Osteoblast (primary cell): ENCODE measurements at regions not wholly inside any gene's neighbourhood (a gene's known extent, or its start where the extent isn't known, plus 50 kb on each side); places are given as distances from the start of the nearest gene placed in this dataset.

Experiments
- DNase-seq: peaks from one replicate; pipeline ENCODE4 v3.0.0; 2011; ENCODE audit warnings: low spot score, mixed read lengths; ENCODE audit not compliant: insufficient read length; ENCODE audit errors: missing footprints
- H2AFZ ChIP-seq: 2 replicates; pipeline ENCODE4 v1.6.0; 2011; ENCODE audit warnings: mild to moderate bottlenecking, low read length
- H3K27ac ChIP-seq: 2 replicates; pipeline ENCODE4 v1.5.1; 2011; ENCODE audit warnings: mild to moderate bottlenecking, low read depth, low read length, moderate library complexity
- H3K27me3 ChIP-seq: 2 replicates; pipeline ENCODE4 v1.6.0; 2012; ENCODE audit warnings: mild to moderate bottlenecking, control low read depth, inconsistent platforms, low read length, moderate library complexity; ENCODE audit not compliant: insufficient read depth
- H3K36me3 ChIP-seq: 2 replicates; pipeline ENCODE4 v1.5.1; 2011; ENCODE audit warnings: mild to moderate bottlenecking, low read length, control low read depth, moderate library complexity; ENCODE audit not compliant: insufficient read depth
- H3K4me1 ChIP-seq: 2 replicates; pipeline ENCODE4 v1.5.1; 2011; ENCODE audit warnings: mild to moderate bottlenecking, low read length, control low read depth, moderate library complexity; ENCODE audit not compliant: insufficient read depth
- H3K4me2 ChIP-seq: 2 replicates; pipeline ENCODE4 v1.6.0; 2011; ENCODE audit warnings: mild to moderate bottlenecking, low read length; ENCODE audit not compliant: insufficient read depth
- H3K4me3 ChIP-seq: fragments of 200-600 bp; sonication (generic); 3 replicates; pipeline ENCODE4 v1.5.1; 2012; ENCODE audit warnings: mild to moderate bottlenecking, low read length, inconsistent platforms; ENCODE audit not compliant: insufficient read depth
- H3K79me2 ChIP-seq: 2 replicates; pipeline ENCODE4 v1.6.0; 2012; ENCODE audit warnings: mild to moderate bottlenecking, low read length, control low read depth, inconsistent platforms; ENCODE audit not compliant: insufficient read depth
- H3K9me3 ChIP-seq: 2 replicates; pipeline ENCODE4 v1.5.1; 2011; ENCODE audit warnings: low read depth, low read length, control low read depth
- H4K20me1 ChIP-seq: 2 replicates; pipeline ENCODE4 v1.6.0; 2012; ENCODE audit warnings: mild to moderate bottlenecking, low read length, control low read depth; ENCODE audit not compliant: insufficient read depth
- CTCF ChIP-seq: IDR thresholded peaks from 2 replicates; pipeline ENCODE4 v1.5.1; 2011; ENCODE audit warnings: mild to moderate bottlenecking, low read depth, low read length, moderate library complexity; ENCODE audit errors: extremely low read depth

GRCh38 chr18:37694516-37694915 is 128.9 kb upstream of the CELF4 start:
- H3K36me3 ChIP-seq = no peaks in the 10 kb centered on the region
- H3K4me3 ChIP-seq = no peak overlapping the region
- H3K79me2 ChIP-seq = no peaks in the 10 kb centered on the region
- no peaks in the 10 kb centered on the region for H3K27me3 ChIP-seq
- H3K4me2 ChIP-seq = no peak overlapping the region
- H3K9me3 ChIP-seq = no peaks in the 10 kb centered on the region
- no peak for DNase-seq
- no peaks in the 10 kb centered on the region for H3K4me1 ChIP-seq
- no peak overlapping the region for H2AFZ ChIP-seq
- no peaks in the 10 kb centered on the region for H4K20me1 ChIP-seq
- H3K27ac ChIP-seq = no peak overlapping the region
- no peak for TF ChIP-seq CTCF

DNA sequence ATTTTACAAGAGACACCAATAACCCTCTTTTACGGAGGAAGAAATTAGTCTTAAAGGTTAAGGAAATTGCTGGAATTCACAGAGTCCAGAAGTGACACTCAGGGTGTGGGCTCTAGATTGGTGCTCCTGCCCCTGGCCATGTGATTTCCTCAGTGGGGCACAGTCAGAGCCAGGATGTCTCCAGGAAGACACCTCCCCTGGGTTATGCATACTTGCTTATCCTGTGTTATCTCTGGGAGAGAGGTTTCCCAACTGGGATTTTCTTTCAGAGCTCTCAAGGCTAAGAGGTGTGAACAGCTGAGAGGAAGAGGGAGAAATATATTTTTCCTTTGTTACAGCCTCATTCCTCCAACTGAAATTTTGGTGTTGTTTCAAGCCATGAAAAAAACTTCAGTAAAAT is 125.6 kb upstream of the CELF4 start:
- Histone ChIP-seq H3K4me1 (no peaks in the 10 kb centered on the region), H2AFZ (no peak overlapping the region), H3K36me3 (no peaks in the 10 kb centered on the region), H3K4me3 (no peak overlapping the region), H3K4me2 (no peak overlapping the region), H3K27ac (no peak overlapping the region), H3K79me2 (no peaks in the 10 kb centered on the region), H3K9me3 (no peaks in the 10 kb centered on the region), H3K27me3 (no peaks in the 10 kb centered on the region), H4K20me1 (no peaks in the 10 kb centered on the region)
- TF ChIP-seq CTCF = no peak
- no peak for DNase-seq

GRCh38 chr18:37689841-37690240 is 124.2 kb upstream of the CELF4 start:
- Histone ChIP-seq H3K4me3 (no peak overlapping the region), H3K27ac (no peak overlapping the region), H3K4me2 (no peak overlapping the region), H3K4me1 (no peaks in the 10 kb centered on the region), H2AFZ (no peak overlapping the region), H3K79me2 (no peaks in the 10 kb centered on the region), H3K9me3 (no peaks in the 10 kb centered on the region), H3K27me3 (no peaks in the 10 kb centered on the region), H3K36me3 (no peaks in the 10 kb centered on the region), H4K20me1 (no peaks in the 10 kb centered on the region)
- TF ChIP-seq CTCF = no peak
- no peak for DNase-seq

DNA sequence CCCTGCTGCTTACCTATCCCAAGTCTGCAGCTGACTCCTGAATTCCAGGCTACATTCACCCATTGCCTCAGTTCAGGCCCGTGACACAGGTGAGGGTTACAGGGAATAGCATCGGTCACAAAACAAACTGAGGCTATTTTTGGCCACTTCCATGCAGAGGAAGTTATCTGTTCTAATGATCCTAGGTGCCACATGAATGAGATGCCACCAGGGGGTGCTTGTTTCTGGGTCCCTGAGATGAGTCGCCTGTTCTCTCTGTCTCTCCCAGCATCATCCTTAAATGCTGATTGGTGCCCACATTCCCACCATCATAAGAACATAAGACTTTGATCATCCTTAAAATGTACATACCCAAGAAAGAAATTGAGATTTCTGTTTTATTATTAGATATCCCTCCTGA is 119.0 kb upstream of the CELF4 start:
- no peaks in the 10 kb centered on the region for H3K4me1 ChIP-seq
- no peak overlapping the region for H2AFZ ChIP-seq
- no peak overlapping the region for H3K4me2 ChIP-seq
- H4K20me1 ChIP-seq = no peaks in the 10 kb centered on the region
- no peak for TF ChIP-seq CTCF
- H3K27me3 ChIP-seq = no peaks in the 10 kb centered on the region
- no peak for DNase-seq
- no peak overlapping the region for H3K4me3 ChIP-seq
- no peaks in the 10 kb centered on the region for H3K9me3 ChIP-seq
- no peak overlapping the region for H3K27ac ChIP-seq
- no peaks in the 10 kb centered on the region for H3K36me3 ChIP-seq
- H3K79me2 ChIP-seq = no peaks in the 10 kb centered on the region
